Ishikawa (cell line): ENCODE measurements at regions not wholly inside any gene's neighbourhood (a gene's known extent, or its start where the extent isn't known, plus 50 kb on each side); places are given as distances from the start of the nearest gene placed in this dataset.

Source experiments
- CREB1 ChIP-seq: IDR thresholded peaks from 2 replicates; pipeline ENCODE4 v1.6.1; 2012; ENCODE audit warnings: low read depth
- EGR1 ChIP-seq: IDR thresholded peaks from 2 replicates; pipeline ENCODE4 v1.6.1; 2012
- EP300 ChIP-seq: IDR thresholded peaks from 2 replicates; pipeline ENCODE4 v1.6.1; 2012; ENCODE audit warnings: borderline replicate concordance
- MAX ChIP-seq: IDR thresholded peaks from 2 replicates; pipeline ENCODE4 v1.6.1; 2012
- RAD21 ChIP-seq: IDR thresholded peaks from 2 replicates; pipeline ENCODE4 v1.6.1; 2012; ENCODE audit warnings: low read depth
- TAF1 ChIP-seq: IDR thresholded peaks from 2 replicates; pipeline ENCODE4 v1.6.1; 2012; ENCODE audit warnings: low read depth, mild to moderate bottlenecking
- USF1 ChIP-seq: IDR thresholded peaks from 2 replicates; pipeline ENCODE4 v1.6.1; 2012
- YY1 ChIP-seq: IDR thresholded peaks from 2 replicates; pipeline ENCODE4 v1.6.1; 2012; ENCODE audit warnings: low read depth

GRCh38 chr2:128687565-128687964 lies 368.9 kb upstream of the HS6ST1 start:
- TF ChIP-seq EP300 = no peak
- no peak for TF ChIP-seq CREB1
- TF ChIP-seq YY1 = no peak
- TF ChIP-seq RAD21 = no peak
- TF ChIP-seq TAF1 = no peak
- no peak for TF ChIP-seq MAX
- TF ChIP-seq USF1 = no peak
- no peak for TF ChIP-seq EGR1
